Tibial nerve (tissue), 4 donors: ENCODE measurements at regions not wholly inside any gene's neighbourhood (a gene's known extent, or its start where the extent isn't known, plus 50 kb on each side); places are given as distances from the start of the nearest gene placed in this dataset.

Source experiments
- EP300 ChIP-seq, 2 donors: sonication (generic); formaldehyde crosslinking; IDR thresholded peaks; one replicate each; pipeline ENCODE4 v1.6.1; 2017; ENCODE audit warnings: antibody characterized with exemption in 2 of 2, mild to moderate bottlenecking in 1 of 2
- POLR2A ChIP-seq, 2 donors: fragments of 450-650 bp; IDR thresholded peaks; one replicate each; pipeline ENCODE4 v1.6.1; 2017; ENCODE audit warnings: antibody characterized with exemption in 2 of 2, mild to moderate bottlenecking in 2 of 2, moderate library complexity in 2 of 2
- TF ChIP-seq, protein P1 (sequence below), 5 experiments: fragments of 200-600 bp in 3 of 5; fragments of 450-650 bp in 2 of 5; sonication (generic) in 3 of 5; IDR thresholded peaks; one replicate each; pipeline ENCODE4 v1.5.1; 2016 to 2019; ENCODE audit warnings: antibody characterized with exemption in 5 of 5, mild to moderate bottlenecking in 3 of 5, moderate library complexity in 2 of 5

DNA sequence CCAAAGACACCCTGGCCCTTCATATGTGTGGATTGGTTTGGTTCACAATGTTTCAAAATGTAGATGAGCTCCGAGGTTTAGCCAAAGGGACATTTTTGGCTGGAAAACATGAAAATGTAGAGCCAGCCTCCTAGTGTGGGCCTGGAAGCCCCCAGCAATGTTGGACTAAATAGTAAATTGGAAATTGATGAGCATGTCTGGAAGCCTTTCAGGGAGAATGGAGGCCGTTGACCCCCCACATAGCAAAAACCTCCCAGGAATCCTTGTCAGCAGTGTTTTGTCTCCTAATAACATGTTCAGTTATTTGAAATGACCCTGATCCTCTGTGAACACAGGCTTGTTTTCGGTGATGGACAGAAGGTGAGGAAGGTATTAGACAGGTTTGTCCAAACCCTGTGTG lies 65.1 kb upstream of the TBX3 start:
- TF ChIP-seq, protein P1, sequence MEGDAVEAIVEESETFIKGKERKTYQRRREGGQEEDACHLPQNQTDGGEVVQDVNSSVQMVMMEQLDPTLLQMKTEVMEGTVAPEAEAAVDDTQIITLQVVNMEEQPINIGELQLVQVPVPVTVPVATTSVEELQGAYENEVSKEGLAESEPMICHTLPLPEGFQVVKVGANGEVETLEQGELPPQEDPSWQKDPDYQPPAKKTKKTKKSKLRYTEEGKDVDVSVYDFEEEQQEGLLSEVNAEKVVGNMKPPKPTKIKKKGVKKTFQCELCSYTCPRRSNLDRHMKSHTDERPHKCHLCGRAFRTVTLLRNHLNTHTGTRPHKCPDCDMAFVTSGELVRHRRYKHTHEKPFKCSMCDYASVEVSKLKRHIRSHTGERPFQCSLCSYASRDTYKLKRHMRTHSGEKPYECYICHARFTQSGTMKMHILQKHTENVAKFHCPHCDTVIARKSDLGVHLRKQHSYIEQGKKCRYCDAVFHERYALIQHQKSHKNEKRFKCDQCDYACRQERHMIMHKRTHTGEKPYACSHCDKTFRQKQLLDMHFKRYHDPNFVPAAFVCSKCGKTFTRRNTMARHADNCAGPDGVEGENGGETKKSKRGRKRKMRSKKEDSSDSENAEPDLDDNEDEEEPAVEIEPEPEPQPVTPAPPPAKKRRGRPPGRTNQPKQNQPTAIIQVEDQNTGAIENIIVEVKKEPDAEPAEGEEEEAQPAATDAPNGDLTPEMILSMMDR (IDR thresholded peaks at IDR 0.05): no peak
- TF ChIP-seq EP300 (IDR thresholded peaks at IDR 0.05) (no peak), POLR2A (IDR thresholded peaks at IDR 0.05) (no peak)
